Lower lobe of right lung (tissue), 2 donors: ENCODE measurements at regions not wholly inside any gene's neighbourhood (a gene's known extent, or its start where the extent isn't known, plus 50 kb on each side); places are given as distances from the start of the nearest gene placed in this dataset.

ENCODE experiments used
- ATAC-seq, 2 donors: fragments of 200-7000 bp; cut with Tn5 transposase; one replicate each; pipeline ENCODE4 v1.9.1; 2020 to 2022; ENCODE audit warnings: mild to moderate bottlenecking in 2 of 2, moderate library complexity in 2 of 2
- DNase-seq: peaks from one replicate; pipeline ENCODE4 v3.0.0-alpha.2; 2020
- H3K27ac ChIP-seq: fragments of 200-600 bp; one replicate; pipeline ENCODE4 v1.8.0; 2022
- H3K27me3 ChIP-seq: fragments of 200-600 bp; one replicate; pipeline ENCODE4 v1.8.0; 2022; ENCODE audit warnings: low read depth
- H3K36me3 ChIP-seq: fragments of 200-600 bp; one replicate; pipeline ENCODE4 v1.8.0; 2022; ENCODE audit warnings: mild to moderate bottlenecking
- H3K4me1 ChIP-seq: fragments of 200-600 bp; one replicate; pipeline ENCODE4 v1.8.0; 2022
- H3K4me3 ChIP-seq: fragments of 200-600 bp; one replicate; pipeline ENCODE4 v1.8.0; 2022; ENCODE audit warnings: mild to moderate bottlenecking
- H3K9me3 ChIP-seq: fragments of 200-600 bp; one replicate; pipeline ENCODE4 v1.8.0; 2022
- CTCF ChIP-seq: fragments of 200-600 bp; IDR thresholded peaks from one replicate; pipeline ENCODE4 v1.8.0; 2022; ENCODE audit warnings: antibody characterized with exemption, mild to moderate bottlenecking
- intact Hi-C: fragments of 100-400 bp; cut with DNase I; formaldehyde crosslinking; loops from one replicate; pipeline ENCODE4 v1.11.0; 2022
- donor health status: DM: no; HTN: yes; CAD: no; lungs with severe emphysema.

GRCh38 chr22:27028093-27028492, 370.7 kb downstream of the MIAT start:
- H3K27me3 ChIP-seq: peaks cover 24% of the 10 kb centered on the region
- no peaks in the 10 kb centered on the region for H3K4me1 ChIP-seq
- intact Hi-C loops: no loop called here
- H3K27ac ChIP-seq: no peak overlapping the region
- H3K36me3 ChIP-seq: no peaks in the 10 kb centered on the region
- TF ChIP-seq CTCF: no peak
- DNase-seq (no peak), ATAC-seq (no peak)
- H3K9me3 ChIP-seq: no peaks in the 10 kb centered on the region
- no peak overlapping the region for H3K4me3 ChIP-seq

GRCh38 chr22:27029584-27030130, 372.3 kb downstream of the MIAT start:
- DNase-seq (no peak), ATAC-seq (no peak)
- Histone ChIP-seq H3K9me3 (no peaks in the 10 kb centered on the region), H3K27me3 (peaks cover 26% of the 10 kb centered on the region), H3K36me3 (no peaks in the 10 kb centered on the region), H3K4me1 (no peaks in the 10 kb centered on the region), H3K27ac (no peak overlapping the region), H3K4me3 (no peak overlapping the region)
- intact Hi-C loops: no loop called here
- no peak for TF ChIP-seq CTCF

GRCh38 chr22:27032091-27032761, 374.8 kb downstream of the MIAT start:
- no peak overlapping the region for H3K4me3 ChIP-seq
- no peak for ATAC-seq
- H3K9me3 ChIP-seq: no peaks in the 10 kb centered on the region
- no peaks in the 10 kb centered on the region for H3K4me1 ChIP-seq
- peaks cover 26% of the 10 kb centered on the region for H3K27me3 ChIP-seq
- no peak for TF ChIP-seq CTCF
- H3K36me3 ChIP-seq: no peaks in the 10 kb centered on the region
- DNase-seq: no peak
- intact Hi-C loops: no loop called here
- H3K27ac ChIP-seq: no peak overlapping the region

GRCh38 chr22:27041745-27042310, 384.4 kb downstream of the MIAT start:
- Histone ChIP-seq H3K36me3 (no peaks in the 10 kb centered on the region), H3K27ac (no peak overlapping the region), H3K27me3 (peaks cover 16% of the 10 kb centered on the region), H3K9me3 (no peaks in the 10 kb centered on the region), H3K4me1 (no peaks in the 10 kb centered on the region), H3K4me3 (no peak overlapping the region)
- ATAC-seq: no peak
- no peak for DNase-seq
- intact Hi-C loops: no loop called here
- TF ChIP-seq CTCF: no peak

GRCh38 chr22:27043262-27043661, 385.9 kb downstream of the MIAT start:
- intact Hi-C loops: no loop called here
- ATAC-seq: no peak
- TF ChIP-seq CTCF: no peak
- Histone ChIP-seq H3K27ac (no peak overlapping the region), H3K27me3 (peaks cover 16% of the 10 kb centered on the region), H3K9me3 (no peaks in the 10 kb centered on the region), H3K36me3 (no peaks in the 10 kb centered on the region), H3K4me1 (no peaks in the 10 kb centered on the region), H3K4me3 (no peak overlapping the region)
- no peak for DNase-seq
